AG04450 (cell line): ENCODE measurements at regions not wholly inside any gene's neighbourhood (a gene's known extent, or its start where the extent isn't known, plus 50 kb on each side); places are given as distances from the start of the nearest gene placed in this dataset.

ENCODE experiments used
- CTCF ChIA-PET: fragments of 300-600, 350-600 bp; formaldehyde crosslinking; extraction: SDS; loops from one replicate; lab custom pipeline; 2022; ENCODE audit warnings: antibody characterized with exemption, inconsistent platforms; lab: Charles Lee
- POLR2A ChIA-PET: fragments of 350-600 bp; formaldehyde crosslinking; extraction: SDS; loops from one replicate; lab custom pipeline; 2021; ENCODE audit warnings: antibody characterized with exemption, inconsistent platforms; lab: Yijun Ruan, JAX
- DNase-seq: peaks from one replicate; pipeline ENCODE4 v3.0.0-alpha.2; 2011; ENCODE audit warnings: low read depth, low spot score
- H3K27ac ChIP-seq: one replicate; pipeline ENCODE4 v1.5.1; 2012; ENCODE audit warnings: low read depth, low read length, control low read depth
- H3K27me3 ChIP-seq: one replicate; pipeline ENCODE4 v1.6.0; 2012; ENCODE audit warnings: low read length; ENCODE audit not compliant: control insufficient read depth, insufficient read depth
- H3K4me3 ChIP-seq: 2 replicates; pipeline ENCODE4 v1.5.1; 2011; ENCODE audit warnings: mild to moderate bottlenecking, low read depth, low read length, control low read depth
- H3K9me3 ChIP-seq: 2 replicates; pipeline ENCODE4 v1.5.1; 2012; ENCODE audit warnings: low read length; ENCODE audit not compliant: control insufficient read depth, insufficient read depth
- TF ChIP-seq, protein P1 (sequence below): IDR thresholded peaks from 2 replicates; pipeline ENCODE4 v1.5.1; 2011; ENCODE audit warnings: low read depth, low read length, control low read depth, inconsistent platforms

DNA sequence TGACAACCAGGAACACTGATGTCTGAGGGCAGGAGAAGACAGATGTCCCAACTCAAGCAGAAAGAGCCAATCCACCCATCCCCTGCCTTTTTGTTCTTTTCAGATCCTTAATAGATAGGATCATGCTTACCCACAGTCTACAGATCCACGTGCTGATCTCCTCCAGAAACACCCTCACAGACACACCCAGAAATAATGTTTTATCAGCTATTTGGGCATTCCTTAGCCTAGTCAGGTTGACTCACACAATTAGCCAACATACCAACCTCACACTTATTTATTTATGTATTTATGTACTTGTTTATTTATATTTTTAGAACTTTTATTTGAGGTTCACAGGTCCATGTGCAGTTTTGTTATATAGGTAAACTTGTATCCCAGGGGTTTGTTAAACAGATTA lies 151.5 kb upstream of the IL12B start:
- no peak overlapping the region for H3K27ac ChIP-seq
- TF ChIP-seq, protein P1, sequence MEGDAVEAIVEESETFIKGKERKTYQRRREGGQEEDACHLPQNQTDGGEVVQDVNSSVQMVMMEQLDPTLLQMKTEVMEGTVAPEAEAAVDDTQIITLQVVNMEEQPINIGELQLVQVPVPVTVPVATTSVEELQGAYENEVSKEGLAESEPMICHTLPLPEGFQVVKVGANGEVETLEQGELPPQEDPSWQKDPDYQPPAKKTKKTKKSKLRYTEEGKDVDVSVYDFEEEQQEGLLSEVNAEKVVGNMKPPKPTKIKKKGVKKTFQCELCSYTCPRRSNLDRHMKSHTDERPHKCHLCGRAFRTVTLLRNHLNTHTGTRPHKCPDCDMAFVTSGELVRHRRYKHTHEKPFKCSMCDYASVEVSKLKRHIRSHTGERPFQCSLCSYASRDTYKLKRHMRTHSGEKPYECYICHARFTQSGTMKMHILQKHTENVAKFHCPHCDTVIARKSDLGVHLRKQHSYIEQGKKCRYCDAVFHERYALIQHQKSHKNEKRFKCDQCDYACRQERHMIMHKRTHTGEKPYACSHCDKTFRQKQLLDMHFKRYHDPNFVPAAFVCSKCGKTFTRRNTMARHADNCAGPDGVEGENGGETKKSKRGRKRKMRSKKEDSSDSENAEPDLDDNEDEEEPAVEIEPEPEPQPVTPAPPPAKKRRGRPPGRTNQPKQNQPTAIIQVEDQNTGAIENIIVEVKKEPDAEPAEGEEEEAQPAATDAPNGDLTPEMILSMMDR: no peak

DNA sequence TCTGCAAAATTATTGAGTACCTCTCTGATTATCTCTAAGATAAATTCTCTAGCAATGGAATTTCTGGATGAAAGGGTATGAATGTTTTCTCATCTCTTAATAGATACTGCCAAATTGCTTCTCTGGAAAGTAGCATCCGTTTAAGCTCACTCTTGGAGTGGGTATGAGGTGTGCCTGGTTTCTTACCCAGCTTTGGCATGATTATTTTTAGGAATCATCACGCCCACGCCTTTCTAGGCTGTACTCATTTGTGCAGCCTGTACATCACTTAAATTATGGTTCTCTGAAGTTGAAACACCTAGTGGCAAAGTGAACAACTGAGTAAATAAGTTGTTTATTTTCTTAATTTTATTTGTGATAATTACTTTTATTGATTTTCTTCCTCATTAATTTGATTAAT lies 156.5 kb upstream of the IL12B start:
- peaks cover 2% of the 10 kb centered on the region for H3K27me3 ChIP-seq
- CTCF ChIA-PET: no interaction called here
- no peak for DNase-seq
- H3K4me3 ChIP-seq: no peak overlapping the region
- H3K27ac ChIP-seq: no peak overlapping the region
- no peaks in the 10 kb centered on the region for H3K9me3 ChIP-seq
- POLR2A ChIA-PET: no interaction called here
- TF ChIP-seq, protein P1: no peak

More for the DNA sequence above, 151.5 kb upstream of the IL12B start:
- CTCF ChIA-PET: no interaction called here
- DNase-seq: no peak
- Histone ChIP-seq H3K27me3 (peaks cover 2% of the 10 kb centered on the region), H3K4me3 (no peak overlapping the region), H3K9me3 (no peaks in the 10 kb centered on the region)
- POLR2A ChIA-PET: no interaction called here

DNA sequence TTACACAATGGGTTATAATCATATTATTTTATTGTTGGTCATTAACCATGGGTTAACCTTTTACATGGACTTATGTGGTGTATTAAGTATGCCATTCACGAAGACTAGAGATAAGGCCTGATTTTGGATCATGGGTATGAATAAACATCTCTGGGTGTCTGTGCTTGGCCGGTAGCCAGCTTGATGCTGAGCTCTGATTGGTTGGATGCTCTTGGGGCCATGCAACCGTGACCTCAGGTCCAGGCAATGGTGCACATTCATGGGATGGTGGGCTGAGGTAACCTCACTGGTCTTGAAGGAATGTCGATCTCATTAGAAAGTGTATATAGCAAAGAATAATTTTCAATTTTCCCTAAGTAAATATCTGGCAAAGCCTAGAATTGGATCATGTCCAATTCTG lies 158.2 kb upstream of the IL12B start:
- ChIA-PET CTCF (no interaction called here), POLR2A (no interaction called here)
- TF ChIP-seq, protein P1: no peak
- Histone ChIP-seq H3K9me3 (no peaks in the 10 kb centered on the region), H3K27me3 (no peaks in the 10 kb centered on the region), H3K27ac (no peak overlapping the region), H3K4me3 (no peak overlapping the region)
- no peak for DNase-seq

GRCh38 chr5:159489779-159490178 lies 159.5 kb upstream of the IL12B start:
- no peaks in the 10 kb centered on the region for H3K27me3 ChIP-seq
- no peak for DNase-seq
- TF ChIP-seq, protein P1: no peak
- ChIA-PET CTCF (no interaction called here), POLR2A (no interaction called here)
- H3K9me3 ChIP-seq: no peaks in the 10 kb centered on the region
- no peak overlapping the region for H3K4me3 ChIP-seq
- H3K27ac ChIP-seq: no peak overlapping the region

GRCh38 chr5:159490507-159490906 lies 160.2 kb upstream of the IL12B start:
- ChIA-PET POLR2A (no interaction called here), CTCF (no interaction called here)
- no peak for DNase-seq
- TF ChIP-seq, protein P1: no peak
- no peak overlapping the region for H3K4me3 ChIP-seq
- no peaks in the 10 kb centered on the region for H3K9me3 ChIP-seq
- no peaks in the 10 kb centered on the region for H3K27me3 ChIP-seq
- no peak overlapping the region for H3K27ac ChIP-seq
